Stimulated activated CD4-positive, alpha-beta T cell treated with anti-CD3 and anti-CD28 coated beads, Interleukin-15, amount 100 ng/mL, for 48 hours (primary cell): ENCODE measurements at regions not wholly inside any gene's neighbourhood (a gene's known extent, or its start where the extent isn't known, plus 50 kb on each side); places are given as distances from the start of the nearest gene placed in this dataset.
"Not testable (repeated sequence)": the region's sequence is repeated elsewhere in the genome, so short reads cannot be mapped to it uniquely, and the experiment has no call there.

Experiments used
- DNase-seq, 2 donors: peaks; one replicate each; pipeline ENCODE4 v3.0.0-alpha.2; 2020; ENCODE audit warnings: low read depth in 2 of 2

GRCh38 chr5:33209252-33209651 is 231.5 kb upstream of the TARS1 start:
- DNase-seq, result no peak

GRCh38 chr5:33210221-33210620 is 230.5 kb upstream of the TARS1 start:
- DNase-seq, result not testable (repeated sequence)

- no peak for DNase-seq
Observed at GRCh38 chr5:33210978-33211377, 229.8 kb upstream of the TARS1 start.

- DNase-seq, result no peak
Observed at GRCh38 chr5:33212439-33212838, 228.3 kb upstream of the TARS1 start.

GRCh38 chr5:33212900-33213299 is 227.9 kb upstream of the TARS1 start:
- DNase-seq, result no peak

DNA sequence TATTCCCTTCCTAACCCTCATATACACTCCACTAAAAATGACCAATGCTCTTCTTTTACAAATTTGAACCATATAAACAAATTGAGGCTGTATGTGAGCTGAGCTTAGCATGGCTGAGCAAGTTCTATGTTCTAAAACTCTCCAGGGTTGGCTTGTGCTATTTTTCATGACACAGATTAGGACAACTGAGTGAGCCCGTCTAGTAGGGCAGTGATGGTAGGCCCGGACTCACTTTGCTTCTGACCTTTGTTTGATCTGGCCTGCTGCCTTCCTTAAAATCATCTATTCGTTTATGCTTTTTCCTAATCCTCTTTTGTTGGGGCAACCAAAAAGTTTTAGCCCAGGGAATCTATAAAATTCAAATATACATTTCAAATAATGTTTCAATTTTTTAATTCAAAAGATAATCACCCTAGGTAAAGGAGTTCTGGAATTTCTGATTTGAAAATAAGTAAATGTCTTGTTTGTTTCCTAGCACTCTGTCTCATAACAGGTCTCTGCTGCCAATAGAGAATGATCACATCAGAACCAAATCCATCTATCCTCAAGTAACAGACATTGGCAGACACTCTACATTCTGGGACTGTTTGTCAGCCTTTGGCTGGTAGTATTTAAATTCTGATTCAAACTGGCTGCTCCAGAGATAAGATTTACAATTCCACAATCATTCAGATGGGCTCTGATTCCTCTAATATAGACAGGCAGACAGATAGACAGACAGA is 217.0 kb upstream of the TARS1 start:
- no peak for DNase-seq

DNA sequence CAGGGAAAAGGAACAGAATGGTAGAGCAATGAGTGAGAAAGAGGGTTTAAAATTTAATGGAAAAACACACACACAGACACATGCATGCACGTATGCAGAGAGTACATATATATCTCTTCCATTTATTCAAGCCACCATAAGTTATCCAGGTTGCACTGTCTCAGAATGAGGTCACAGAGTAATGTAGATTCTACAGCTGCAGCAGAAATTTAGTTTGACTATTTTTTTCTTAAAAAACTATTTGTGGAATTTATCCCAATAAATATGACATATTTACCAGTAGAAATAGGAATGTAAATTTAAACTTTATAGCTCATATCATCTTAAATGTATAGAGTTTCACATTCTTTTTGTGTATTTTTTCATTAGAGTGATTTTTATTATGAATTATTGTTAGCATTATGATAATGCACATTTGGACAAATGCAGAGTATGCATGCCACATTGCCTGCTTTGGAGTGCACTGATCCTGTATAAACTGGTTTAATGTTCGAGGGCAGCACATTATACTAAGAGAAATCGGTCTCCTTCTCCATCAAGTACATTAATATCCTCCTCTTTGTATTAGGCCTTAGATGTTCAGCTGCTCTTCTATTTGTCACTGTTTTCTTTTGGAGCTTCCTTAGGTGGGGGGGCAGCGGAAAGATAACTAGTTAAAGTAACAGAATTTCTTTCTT is 216.3 kb upstream of the TARS1 start:
- DNase-seq, result no peak

DNA sequence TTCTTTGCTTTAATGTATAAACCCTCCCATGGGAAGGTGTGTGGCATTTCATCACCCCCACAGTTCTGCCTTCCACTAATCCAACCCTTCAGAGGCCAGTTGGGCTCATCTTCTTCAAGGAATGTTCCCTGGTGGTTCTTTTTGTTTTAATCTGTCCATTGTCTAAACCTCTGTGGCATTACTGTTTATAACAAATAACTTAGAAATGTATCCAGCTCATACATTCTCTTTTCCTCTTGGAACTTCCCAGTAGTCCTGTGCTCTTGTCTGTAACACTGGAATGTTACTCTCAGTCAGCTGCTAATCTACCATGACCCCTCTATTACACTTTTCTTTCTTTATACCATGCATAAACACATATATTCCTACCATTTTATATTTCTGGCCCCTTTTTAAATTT is 213.5 kb upstream of the TARS1 start:
- DNase-seq, result no peak

GRCh38 chr5:33227746-33228145 is 213.0 kb upstream of the TARS1 start:
- DNase-seq, result no peak

- DNase-seq, result no peak
Observed at GRCh38 chr5:33228149-33228548, 212.6 kb upstream of the TARS1 start.

GRCh38 chr5:33229216-33229615 is 211.5 kb upstream of the TARS1 start:
- DNase-seq, result no peak

- no peak for DNase-seq
Observed at GRCh38 chr5:33230467-33231078, 210.2 kb upstream of the TARS1 start.

- no peak for DNase-seq
Observed at GRCh38 chr5:33231214-33231710, 209.5 kb upstream of the TARS1 start.

DNA sequence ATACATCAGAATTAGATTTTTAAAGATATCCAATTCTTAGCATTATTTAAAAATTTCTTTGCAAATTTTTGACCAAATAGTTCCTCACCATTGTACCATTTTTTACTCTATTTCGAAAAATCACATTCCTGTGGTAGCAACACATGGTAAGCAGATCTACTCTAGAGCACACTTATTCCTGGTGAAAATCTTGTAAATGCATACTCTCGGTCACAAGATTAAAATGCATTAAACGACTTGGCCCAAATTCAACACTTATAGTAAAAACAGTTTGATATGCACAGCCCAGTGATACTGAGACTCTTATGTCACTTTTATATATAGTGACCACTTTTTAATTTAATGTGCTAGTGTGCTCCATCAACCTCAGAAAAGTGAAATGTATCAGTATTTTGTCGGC is 208.8 kb upstream of the TARS1 start:
- no peak for DNase-seq

DNA sequence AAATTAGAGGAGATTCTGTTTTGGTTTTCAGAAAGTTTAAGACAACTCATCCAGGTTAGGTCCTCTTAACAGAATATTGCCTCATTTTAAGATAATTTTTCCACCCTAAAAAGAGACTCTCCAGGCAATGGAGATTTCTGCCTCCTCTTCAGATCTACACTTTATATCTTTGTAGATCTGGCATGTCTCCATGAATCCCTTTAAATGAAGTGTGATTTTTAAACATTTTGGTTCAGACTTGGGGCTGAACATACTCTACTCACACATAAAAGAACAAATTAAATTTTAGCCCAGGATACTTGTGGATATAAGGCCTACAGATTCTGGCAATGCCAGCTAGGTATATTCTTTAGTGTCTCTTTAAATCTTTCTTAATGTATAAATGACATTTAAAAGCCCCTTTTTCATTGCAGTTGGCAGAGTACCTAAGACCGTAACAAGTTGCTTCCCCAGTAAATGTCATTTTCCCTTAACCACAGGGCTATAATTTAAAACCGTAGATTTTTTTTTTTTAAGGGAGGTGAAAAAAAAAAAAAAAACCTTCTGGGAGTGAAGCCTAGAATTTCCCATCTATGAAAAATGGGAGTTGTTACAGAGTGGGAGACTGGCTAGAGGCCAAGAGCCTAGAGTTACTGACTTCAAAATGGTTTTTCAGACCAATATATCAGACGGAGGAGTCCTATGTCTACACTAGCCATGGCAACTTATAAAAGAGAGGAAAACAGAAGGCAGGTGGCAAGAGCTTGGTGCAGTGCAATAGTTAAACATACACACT is 207.8 kb upstream of the TARS1 start:
- no peak for DNase-seq

DNA sequence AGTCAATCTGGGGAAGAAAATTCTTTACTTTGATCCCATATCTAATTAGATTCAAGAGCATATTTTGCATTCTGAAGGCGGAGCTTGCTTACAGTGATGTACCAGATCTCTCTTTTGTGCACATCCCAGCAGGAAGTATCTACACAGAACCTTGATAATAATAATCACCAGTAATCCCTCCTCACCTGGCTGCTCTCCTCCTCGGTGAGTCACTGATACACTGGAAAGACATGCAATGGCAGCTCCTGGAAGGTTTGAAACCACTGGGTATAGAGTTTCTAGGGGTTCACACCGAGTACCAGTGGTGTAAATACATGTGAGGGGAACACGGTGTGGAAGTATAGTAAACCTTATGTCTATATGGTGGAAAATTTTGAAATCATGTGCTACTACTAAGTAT is 205.5 kb upstream of the TARS1 start:
- DNase-seq, result no peak

GRCh38 chr5:33235824-33236223 is 204.9 kb upstream of the TARS1 start:
- DNase-seq, result no peak

DNA sequence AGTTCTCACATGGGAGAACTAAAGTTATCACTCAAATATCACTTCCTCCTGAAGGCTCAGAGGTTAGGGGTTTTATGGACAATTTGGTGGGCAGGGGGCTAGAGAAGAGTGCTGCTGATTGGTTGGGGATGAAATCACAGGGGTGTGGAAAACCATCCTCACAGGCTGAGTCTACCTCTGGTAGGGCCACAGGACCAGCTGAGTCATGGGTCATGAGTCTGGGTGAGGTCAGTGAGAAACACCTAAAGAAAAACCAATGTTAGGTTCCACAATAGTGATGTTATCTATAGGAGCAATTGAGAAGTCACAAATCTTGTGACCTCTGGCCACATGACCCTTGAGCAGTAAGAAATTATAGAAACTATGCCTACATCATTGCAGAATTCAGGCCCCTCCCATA is 203.3 kb upstream of the TARS1 start:
- no peak for DNase-seq

GRCh38 chr5:33238826-33239695 is 201.7 kb upstream of the TARS1 start:
- no peak for DNase-seq

- no peak for DNase-seq
Observed at GRCh38 chr5:33240558-33240957, 200.2 kb upstream of the TARS1 start.

DNA sequence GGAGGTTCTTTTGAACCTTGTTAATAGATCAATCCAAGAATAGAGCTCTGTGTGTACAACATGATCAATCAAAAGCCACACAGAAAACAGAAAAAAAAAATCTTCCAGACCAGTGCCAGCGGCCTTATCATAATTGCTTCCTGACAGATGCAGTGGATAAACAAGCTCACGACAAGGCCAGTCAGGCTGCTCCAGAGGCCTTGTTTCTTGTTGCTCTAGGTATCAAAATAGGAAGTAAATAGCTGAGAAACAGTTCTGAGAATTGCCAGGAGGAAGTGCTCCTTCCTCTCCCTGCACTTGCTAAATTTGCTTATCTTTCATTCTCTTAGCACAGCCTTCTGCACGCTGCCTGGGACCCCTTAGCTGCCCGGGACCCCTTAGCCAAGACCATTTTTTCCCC is 199.0 kb upstream of the TARS1 start:
- DNase-seq, result no peak
